ENCODE measurements at regions not wholly inside any gene's neighbourhood (a gene's known extent, or its start where the extent isn't known, plus 50 kb on each side); places are given as distances from the start of the nearest gene placed in this dataset.

DNA sequence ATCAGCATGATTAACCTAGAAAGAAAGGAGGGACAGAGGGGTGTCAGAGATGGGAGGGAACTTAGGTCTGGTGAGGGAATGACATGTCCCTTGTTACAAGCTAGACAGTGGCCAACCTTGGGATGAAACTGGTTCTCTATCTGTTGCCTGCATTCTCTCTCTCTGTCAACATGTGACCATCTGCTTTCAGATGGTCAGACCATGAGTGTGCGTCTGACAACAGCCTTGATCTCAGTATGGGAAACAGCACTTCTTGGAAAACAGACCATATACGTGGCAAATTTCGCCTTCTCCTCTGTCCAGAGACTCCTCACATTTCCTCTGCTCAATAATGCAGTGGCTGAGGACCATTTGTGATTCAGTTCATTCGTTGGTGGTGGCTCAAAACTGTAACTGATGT, 845.9 kb downstream of the TYW1 start:
- TF ChIP-seq, protein P1, sequence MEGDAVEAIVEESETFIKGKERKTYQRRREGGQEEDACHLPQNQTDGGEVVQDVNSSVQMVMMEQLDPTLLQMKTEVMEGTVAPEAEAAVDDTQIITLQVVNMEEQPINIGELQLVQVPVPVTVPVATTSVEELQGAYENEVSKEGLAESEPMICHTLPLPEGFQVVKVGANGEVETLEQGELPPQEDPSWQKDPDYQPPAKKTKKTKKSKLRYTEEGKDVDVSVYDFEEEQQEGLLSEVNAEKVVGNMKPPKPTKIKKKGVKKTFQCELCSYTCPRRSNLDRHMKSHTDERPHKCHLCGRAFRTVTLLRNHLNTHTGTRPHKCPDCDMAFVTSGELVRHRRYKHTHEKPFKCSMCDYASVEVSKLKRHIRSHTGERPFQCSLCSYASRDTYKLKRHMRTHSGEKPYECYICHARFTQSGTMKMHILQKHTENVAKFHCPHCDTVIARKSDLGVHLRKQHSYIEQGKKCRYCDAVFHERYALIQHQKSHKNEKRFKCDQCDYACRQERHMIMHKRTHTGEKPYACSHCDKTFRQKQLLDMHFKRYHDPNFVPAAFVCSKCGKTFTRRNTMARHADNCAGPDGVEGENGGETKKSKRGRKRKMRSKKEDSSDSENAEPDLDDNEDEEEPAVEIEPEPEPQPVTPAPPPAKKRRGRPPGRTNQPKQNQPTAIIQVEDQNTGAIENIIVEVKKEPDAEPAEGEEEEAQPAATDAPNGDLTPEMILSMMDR (IDR thresholded peaks at IDR 0.05), result no peak
- no peak for TF ChIP-seq POLR2A (IDR thresholded peaks at IDR 0.05)
